OCI-LY7 (cell line): ENCODE measurements at regions not wholly inside any gene's neighbourhood (a gene's known extent, or its start where the extent isn't known, plus 50 kb on each side); places are given as distances from the start of the nearest gene placed in this dataset.

Source experiments
- BruUV-seq: library from RNA; stranded (reverse); fragments of 400-500 nt; replicated peaks from 2 replicates; lab custom pipeline; 2021; lab: Mats Ljungman, UMichigan
- CTCF ChIA-PET: fragments of 300-600 bp; sonication (Branson Sonifier 250); formaldehyde crosslinking; loops from one replicate; lab custom pipeline; 2022; ENCODE audit warnings: antibody characterized with exemption; ENCODE audit not compliant: unreplicated experiment; lab: Charles Lee
- POLR2A ChIA-PET: fragments of 300-600 bp; sonication (Branson Sonifier 250); formaldehyde crosslinking; loops from one replicate; lab custom pipeline; 2022; ENCODE audit warnings: antibody characterized with exemption; lab: Charles Lee
- DNase-seq: peaks from one replicate; pipeline ENCODE4 v3.0.0-alpha.2; 2015; ENCODE audit warnings: low spot score
- H2AFZ ChIP-seq: fragments of 200-600 bp; sonication (generic), shearing (Covaris generic); 2 replicates; pipeline ENCODE4 v1.6.1; 2014; ENCODE audit warnings: mild to moderate bottlenecking, antibody characterized with exemption, low read length, moderate library complexity
- H3K27ac ChIP-seq: fragments of 200-600 bp; sonication (generic); 2 replicates; pipeline ENCODE4 v1.5.1; 2014; ENCODE audit warnings: mixed run types, low read depth, mild to moderate bottlenecking, moderate library complexity, low read length, inconsistent platforms; ENCODE audit not compliant: poor library complexity, severe bottlenecking
- H3K36me3 ChIP-seq: fragments of 200-600 bp; sonication (generic); 2 replicates; pipeline ENCODE4 v1.6.1; 2014; ENCODE audit warnings: mild to moderate bottlenecking, antibody characterized with exemption, low read length, moderate library complexity, mixed read lengths; ENCODE audit not compliant: insufficient read depth
- H3K4me1 ChIP-seq: fragments of 200-600 bp; sonication (generic); 2 replicates; pipeline ENCODE4 v1.5.1; 2014; ENCODE audit warnings: mild to moderate bottlenecking, low read length; ENCODE audit not compliant: insufficient read depth, poor library complexity, severe bottlenecking
- H3K4me2 ChIP-seq: fragments of 200-600 bp; sonication (generic); 2 replicates; pipeline ENCODE4 v1.6.1; 2014; ENCODE audit warnings: mild to moderate bottlenecking, low read length
- H3K4me3 ChIP-seq: fragments of 200-600 bp; sonication (generic); 2 replicates; pipeline ENCODE4 v1.5.1; 2014; ENCODE audit warnings: mild to moderate bottlenecking, low read depth, low read length; ENCODE audit not compliant: poor library complexity, severe bottlenecking
- H3K79me2 ChIP-seq: fragments of 200-600 bp; sonication (generic); 2 replicates; pipeline ENCODE4 v1.6.1; 2016; ENCODE audit warnings: low read depth, mild to moderate bottlenecking, low read length, moderate library complexity, mixed read lengths; ENCODE audit not compliant: insufficient read depth
- H3K9me2 ChIP-seq: fragments of 200-600 bp; sonication (generic); 2 replicates; pipeline ENCODE4 v1.6.1; 2016; ENCODE audit warnings: mild to moderate bottlenecking, low read length, mixed read lengths; ENCODE audit not compliant: insufficient read depth
- H3K9me3 ChIP-seq: fragments of 200-600 bp; sonication (generic); 2 replicates; pipeline ENCODE4 v1.6.1; 2014; ENCODE audit warnings: mild to moderate bottlenecking, mixed run types, low read length, mixed read lengths
- H4K20me1 ChIP-seq: fragments of 200-600 bp; sonication (generic); 2 replicates; pipeline ENCODE4 v1.6.1; 2014; ENCODE audit warnings: mild to moderate bottlenecking, antibody characterized with exemption, low read length, moderate library complexity, mixed read lengths; ENCODE audit not compliant: insufficient read depth
- EZH2phosphoT487 ChIP-seq: fragments of 200-600 bp; sonication (generic); IDR thresholded peaks from 2 replicates; pipeline ENCODE4 v1.6.1; 2018; ENCODE audit warnings: low read depth, borderline replicate concordance, mild to moderate bottlenecking, mixed run types, antibody characterized with exemption, low read length, moderate library complexity, mixed read lengths
- intact Hi-C: fragments of 100-400 bp; cut with micrococcal nuclease; formaldehyde crosslinking; loops from one replicate; pipeline ENCODE4 v1.10.0; 2022; ENCODE audit not compliant: unreplicated experiment
- TF ChIP-seq, protein P1 (sequence below): fragments of 200-600 bp; sonication (generic); conservative IDR thresholded peaks from 2 replicates; pipeline ENCODE4 v1.5.1; 2014; ENCODE audit warnings: mild to moderate bottlenecking, antibody characterized with exemption, low read length, moderate library complexity, mixed read lengths

DNA sequence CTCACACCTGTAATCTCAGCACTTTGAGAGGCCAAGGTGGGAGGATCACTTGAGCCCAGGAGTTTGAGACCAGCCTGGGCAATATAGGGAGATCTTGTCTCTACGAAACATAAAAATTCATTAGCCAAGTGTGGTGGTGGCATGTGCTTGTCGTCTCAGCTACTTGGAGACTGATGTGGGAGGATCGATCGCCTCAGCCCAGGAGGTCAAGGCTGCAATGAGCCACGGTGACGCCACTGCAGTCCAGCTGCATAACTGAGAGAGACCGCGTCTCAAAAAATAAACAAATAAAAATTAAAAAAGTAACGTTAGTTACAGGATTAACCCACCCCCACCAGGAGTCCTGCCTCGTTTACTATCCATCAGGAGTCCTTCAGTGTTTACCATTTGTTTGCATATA lies 345.1 kb downstream of the BTBD3 start:
- Histone ChIP-seq H3K4me1 (no peaks in the 10 kb centered on the region), H3K9me2 (no peaks in the 10 kb centered on the region), H3K9me3 (no peaks in the 10 kb centered on the region), H4K20me1 (no peaks in the 10 kb centered on the region), H3K4me3 (no peak overlapping the region), H3K27ac (no peak overlapping the region), H3K79me2 (no peaks in the 10 kb centered on the region), H2AFZ (no peak overlapping the region), H3K36me3 (no peaks in the 10 kb centered on the region), H3K4me2 (no peak overlapping the region)
- TF ChIP-seq, protein P1, sequence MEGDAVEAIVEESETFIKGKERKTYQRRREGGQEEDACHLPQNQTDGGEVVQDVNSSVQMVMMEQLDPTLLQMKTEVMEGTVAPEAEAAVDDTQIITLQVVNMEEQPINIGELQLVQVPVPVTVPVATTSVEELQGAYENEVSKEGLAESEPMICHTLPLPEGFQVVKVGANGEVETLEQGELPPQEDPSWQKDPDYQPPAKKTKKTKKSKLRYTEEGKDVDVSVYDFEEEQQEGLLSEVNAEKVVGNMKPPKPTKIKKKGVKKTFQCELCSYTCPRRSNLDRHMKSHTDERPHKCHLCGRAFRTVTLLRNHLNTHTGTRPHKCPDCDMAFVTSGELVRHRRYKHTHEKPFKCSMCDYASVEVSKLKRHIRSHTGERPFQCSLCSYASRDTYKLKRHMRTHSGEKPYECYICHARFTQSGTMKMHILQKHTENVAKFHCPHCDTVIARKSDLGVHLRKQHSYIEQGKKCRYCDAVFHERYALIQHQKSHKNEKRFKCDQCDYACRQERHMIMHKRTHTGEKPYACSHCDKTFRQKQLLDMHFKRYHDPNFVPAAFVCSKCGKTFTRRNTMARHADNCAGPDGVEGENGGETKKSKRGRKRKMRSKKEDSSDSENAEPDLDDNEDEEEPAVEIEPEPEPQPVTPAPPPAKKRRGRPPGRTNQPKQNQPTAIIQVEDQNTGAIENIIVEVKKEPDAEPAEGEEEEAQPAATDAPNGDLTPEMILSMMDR: no peak
- no peak for TF ChIP-seq EZH2phosphoT487
- DNase-seq: no peak
- intact Hi-C loops: no loop called here
- ChIA-PET POLR2A (no interaction called here), CTCF (no interaction called here)
- BruUV-seq: no TSS peak

DNA sequence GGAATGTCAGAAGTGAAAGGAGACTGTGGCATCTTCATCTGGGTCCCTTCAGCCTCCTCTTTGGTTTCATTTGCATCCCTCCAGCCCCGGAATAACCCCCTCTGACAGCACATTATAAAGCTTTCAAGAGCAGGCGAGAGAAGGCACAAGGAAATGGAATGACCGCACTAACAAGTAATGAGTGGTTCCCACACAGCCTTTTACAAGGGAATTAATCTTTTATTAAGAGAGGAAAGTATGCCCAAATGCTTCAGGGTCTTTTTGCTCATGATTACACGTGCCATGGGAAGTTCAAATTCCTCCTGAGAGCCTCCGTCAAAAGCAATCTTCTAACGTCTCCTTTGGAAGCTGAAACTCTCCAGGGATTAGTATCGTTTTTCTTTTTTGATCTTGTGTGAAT lies 347.0 kb downstream of the BTBD3 start:
- ChIA-PET CTCF (no interaction called here), POLR2A (no interaction called here)
- TF ChIP-seq EZH2phosphoT487: no peak
- TF ChIP-seq, protein P1: no peak
- no peak overlapping the region for H3K27ac ChIP-seq
- H2AFZ ChIP-seq: no peak overlapping the region
- BruUV-seq: no TSS peak
- no peak for DNase-seq
- H3K9me2 ChIP-seq: no peaks in the 10 kb centered on the region
- no peaks in the 10 kb centered on the region for H3K36me3 ChIP-seq
- H3K79me2 ChIP-seq: no peaks in the 10 kb centered on the region
- no peaks in the 10 kb centered on the region for H4K20me1 ChIP-seq
- no peak overlapping the region for H3K4me3 ChIP-seq
- no peak overlapping the region for H3K4me2 ChIP-seq
- no peaks in the 10 kb centered on the region for H3K9me3 ChIP-seq
- H3K4me1 ChIP-seq: no peaks in the 10 kb centered on the region
- intact Hi-C loops: no loop called here

DNA sequence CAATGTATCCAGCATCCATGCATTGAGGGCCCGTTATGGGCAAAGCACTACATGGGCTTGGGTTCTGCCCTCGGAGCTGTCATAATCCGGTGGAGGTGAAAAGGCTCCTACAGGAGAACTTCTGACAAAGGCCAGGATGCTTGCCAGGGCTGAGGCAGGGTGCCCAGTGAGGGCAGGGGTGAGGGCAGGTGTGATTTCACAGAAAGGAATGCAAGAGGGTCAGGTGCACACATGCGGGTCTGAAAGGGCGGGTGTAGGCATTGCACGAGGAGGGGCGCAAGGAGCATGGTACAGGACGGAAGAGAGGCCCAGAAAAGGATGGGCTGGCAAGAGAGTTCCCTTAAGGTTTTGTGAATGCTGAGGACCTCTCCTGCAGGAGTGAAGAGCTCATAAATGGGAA lies 348.0 kb downstream of the BTBD3 start:
- no peaks in the 10 kb centered on the region for H3K9me2 ChIP-seq
- DNase-seq: no peak
- intact Hi-C loops: no loop called here
- no peak overlapping the region for H3K4me2 ChIP-seq
- no peak overlapping the region for H3K4me3 ChIP-seq
- ChIA-PET CTCF (no interaction called here), POLR2A (no interaction called here)
- no peak overlapping the region for H2AFZ ChIP-seq
- H3K79me2 ChIP-seq: no peaks in the 10 kb centered on the region
- H4K20me1 ChIP-seq: no peaks in the 10 kb centered on the region
- TF ChIP-seq, protein P1: no peak
- no peak for TF ChIP-seq EZH2phosphoT487
- H3K9me3 ChIP-seq: no peaks in the 10 kb centered on the region
- no TSS peak for BruUV-seq
- H3K36me3 ChIP-seq: no peaks in the 10 kb centered on the region
- H3K4me1 ChIP-seq: no peaks in the 10 kb centered on the region
- no peak overlapping the region for H3K27ac ChIP-seq
